Right lobe of liver (tissue), 6 donors: ENCODE measurements at regions not wholly inside any gene's neighbourhood (a gene's known extent, or its start where the extent isn't known, plus 50 kb on each side); places are given as distances from the start of the nearest gene placed in this dataset.

Source experiments
- ATAC-seq, 4 donors: fragments of 200-7000 bp; cut with Tn5 transposase; one replicate each; pipeline ENCODE4 v1.9.1; 2020; ENCODE audit warnings: mild to moderate bottlenecking in 4 of 4, moderate library complexity in 4 of 4
- DNase-seq, 3 donors: peaks; one replicate each; pipeline ENCODE4 v3.0.0-alpha.2; 2020
- H3K27ac ChIP-seq, 3 donors: fragments of 200-600 bp; one replicate each; pipeline ENCODE4 v1.8.0; 2022
- H3K27me3 ChIP-seq, 2 donors: fragments of 200-600 bp; one replicate each; pipeline ENCODE4 v1.8.0; 2022
- H3K36me3 ChIP-seq, 4 donors: fragments of 200-600 bp; sonication (generic) in 1 of 4; one replicate each; pipeline versions ENCODE4 v1.5.1 to v1.8.0; 2017 to 2022; ENCODE audit warnings: control low read depth in 1 of 4
- H3K4me1 ChIP-seq, 4 donors: fragments of 200-600 bp; sonication (generic) in 1 of 4; one replicate each; pipeline versions ENCODE4 v1.5.1 to v1.8.0; 2017 to 2022; ENCODE audit warnings: control low read depth in 1 of 4
- H3K4me3 ChIP-seq, 3 donors: fragments of 200-600 bp; one replicate each; pipeline ENCODE4 v1.8.0; 2022
- H3K9me3 ChIP-seq, 4 donors: fragments of 200-600 bp; sonication (generic) in 1 of 4; one replicate each; pipeline versions ENCODE4 v1.5.1 to v1.8.0; 2017 to 2022; ENCODE audit warnings: control low read depth in 1 of 4
- CTCF ChIP-seq, 4 donors: fragments of 200-600 bp in 3 of 4; fragments of 450-650 bp in 1 of 4; IDR thresholded peaks; one replicate each; pipeline versions ENCODE4 v1.5.1 to v1.8.0; 2016 to 2022; ENCODE audit warnings: antibody characterized with exemption in 4 of 4, mild to moderate bottlenecking in 2 of 4
- POLR2A ChIP-seq: fragments of 450-650 bp; IDR thresholded peaks from one replicate; pipeline ENCODE4 v1.6.1; 2017; ENCODE audit warnings: antibody characterized with exemption, mild to moderate bottlenecking
- WGBS: methylation state at CpG from one replicate; pipeline ENCODE4 v1.1.6; 2018; ENCODE audit warnings: low coverage, low lambda C conversion rate; ENCODE audit not compliant: insufficient coverage; ENCODE audit errors: missing lambda C conversion rate; 5-methylcytosine and 5-hydroxymethylcytosine counted together
- intact Hi-C, 2 donors: fragments of 100-400 bp; cut with DNase I; formaldehyde crosslinking; loops; one replicate each; pipeline versions ENCODE4 v1.11.2 to v1.14.1; 2022
- donor health status: DM: no; HTN: yes; CAD: no.
- donor health status: DM: no; HTN: no; CAD: no.
- donor health status: DM: no; HTN: no; CAD: no.
- donor health status: DM: no; HTN: yes; CAD: no.
- donor health status: DM: no; HTN: yes; CAD: no.

GRCh38 chr22:26767351-26768155 is 110.2 kb downstream of the MIAT start:
- no peaks in the 10 kb centered on the region for H3K27me3 ChIP-seq
- H3K9me3 ChIP-seq = no peaks in the 10 kb centered on the region
- intact Hi-C loops = no loop called here
- DNase-seq (no peak), ATAC-seq (no peak)
- H3K27ac ChIP-seq = no peak overlapping the region
- no peak for TF ChIP-seq CTCF (IDR thresholded peaks at IDR 0.05)
- TF ChIP-seq POLR2A = no peak
- peaks cover 0 to 5% (median 0%) of the 10 kb centered on the region in 4 donors for H3K4me1 ChIP-seq
- no peaks in the 10 kb centered on the region for H3K36me3 ChIP-seq
- H3K4me3 ChIP-seq = no peak overlapping the region
- 86% methylated on average over 10 of the region's 15 CpGs for WGBS

- Histone ChIP-seq H3K27me3 (no peaks in the 10 kb centered on the region), H3K27ac (no peak overlapping the region), H3K9me3 (no peaks in the 10 kb centered on the region), H3K4me3 (no peak overlapping the region), H3K4me1 (peaks cover 0 to 5% (median 0%) of the 10 kb centered on the region in 4 donors), H3K36me3 (no peaks in the 10 kb centered on the region)
- intact Hi-C loops = no loop called here
- DNase-seq = no peak
- 90% methylated on average over 8 of the region's 9 CpGs for WGBS
- TF ChIP-seq POLR2A (no peak), CTCF (IDR thresholded peaks at IDR 0.05) (no peak)
- no peak for ATAC-seq
Observed at GRCh38 chr22:26768156-26768515, 110.7 kb downstream of the MIAT start.

- no peak overlapping the region for H3K4me3 ChIP-seq
- H3K36me3 ChIP-seq = no peaks in the 10 kb centered on the region
- WGBS = 81% methylated on average over 7 of the region's 11 CpGs
- ATAC-seq (no peak), DNase-seq (no peak)
- no peaks in the 10 kb centered on the region for H3K27me3 ChIP-seq
- peaks cover 0 to 2% (median 0%) of the 10 kb centered on the region in 4 donors for H3K4me1 ChIP-seq
- no peak overlapping the region for H3K27ac ChIP-seq
- TF ChIP-seq POLR2A = no peak
- TF ChIP-seq CTCF (IDR thresholded peaks at IDR 0.05) = no peak
- no peaks in the 10 kb centered on the region for H3K9me3 ChIP-seq
- intact Hi-C loops = no loop called here
Observed at GRCh38 chr22:26768952-26769351, 111.6 kb downstream of the MIAT start.

GRCh38 chr22:26769663-26770062 is 112.3 kb downstream of the MIAT start:
- H3K27me3 ChIP-seq = no peaks in the 10 kb centered on the region
- H3K4me3 ChIP-seq = no peak overlapping the region
- no peak for TF ChIP-seq POLR2A
- no peak for TF ChIP-seq CTCF (IDR thresholded peaks at IDR 0.05)
- H3K9me3 ChIP-seq = no peaks in the 10 kb centered on the region
- no peak for DNase-seq
- H3K4me1 ChIP-seq = no peaks in the 10 kb centered on the region
- no peak overlapping the region for H3K27ac ChIP-seq
- WGBS = 40% methylated on average over 1 of the region's 1 CpG
- intact Hi-C loops = no loop called here
- no peak for ATAC-seq
- no peaks in the 10 kb centered on the region for H3K36me3 ChIP-seq
